ENCODE measurements at regions not wholly inside any gene's neighbourhood (a gene's known extent, or its start where the extent isn't known, plus 50 kb on each side); places are given as distances from the start of the nearest gene placed in this dataset.
"Not testable (repeated sequence)": the region's sequence is repeated elsewhere in the genome, so short reads cannot be mapped to it uniquely, and the experiment has no call there.

DNA sequence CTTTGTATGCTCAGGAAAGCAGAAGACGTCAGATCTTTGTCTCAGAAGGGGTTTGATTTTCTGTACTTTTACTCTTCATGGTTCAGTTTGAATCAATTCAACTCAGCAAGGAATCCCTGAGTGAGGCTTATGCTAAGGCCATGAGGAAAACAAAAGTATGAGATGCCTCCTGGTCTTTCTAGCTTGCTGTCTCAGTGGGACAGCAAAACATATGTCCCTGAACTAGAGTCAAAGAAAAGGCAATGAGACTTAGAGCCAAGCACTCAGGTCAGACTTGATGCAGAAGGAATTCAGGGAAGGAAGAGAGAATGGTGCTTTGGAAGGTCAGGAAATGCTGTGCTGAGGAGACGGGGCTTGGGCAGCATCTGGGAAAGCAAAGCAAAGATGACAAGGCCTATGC, 236.2 kb upstream of the SFRP2 start:
- Mint-ChIP-seq H3K9me3 (ENCODE audit: unreplicated experiment) (no peaks in the 10 kb centered on the region), H3K36me3 (ENCODE audit: unreplicated experiment) (no peaks in the 10 kb centered on the region), H3K4me3 (ENCODE audit: unreplicated experiment) (no peak overlapping the region), H3K27me3 (ENCODE audit: unreplicated experiment) (no peaks in the 10 kb centered on the region), H3K4me1 (ENCODE audit: low read depth, unreplicated experiment) (no peaks in the 10 kb centered on the region), H3K27ac (ENCODE audit: unreplicated experiment) (no peak overlapping the region)
- TF ChIP-seq, protein P1, sequence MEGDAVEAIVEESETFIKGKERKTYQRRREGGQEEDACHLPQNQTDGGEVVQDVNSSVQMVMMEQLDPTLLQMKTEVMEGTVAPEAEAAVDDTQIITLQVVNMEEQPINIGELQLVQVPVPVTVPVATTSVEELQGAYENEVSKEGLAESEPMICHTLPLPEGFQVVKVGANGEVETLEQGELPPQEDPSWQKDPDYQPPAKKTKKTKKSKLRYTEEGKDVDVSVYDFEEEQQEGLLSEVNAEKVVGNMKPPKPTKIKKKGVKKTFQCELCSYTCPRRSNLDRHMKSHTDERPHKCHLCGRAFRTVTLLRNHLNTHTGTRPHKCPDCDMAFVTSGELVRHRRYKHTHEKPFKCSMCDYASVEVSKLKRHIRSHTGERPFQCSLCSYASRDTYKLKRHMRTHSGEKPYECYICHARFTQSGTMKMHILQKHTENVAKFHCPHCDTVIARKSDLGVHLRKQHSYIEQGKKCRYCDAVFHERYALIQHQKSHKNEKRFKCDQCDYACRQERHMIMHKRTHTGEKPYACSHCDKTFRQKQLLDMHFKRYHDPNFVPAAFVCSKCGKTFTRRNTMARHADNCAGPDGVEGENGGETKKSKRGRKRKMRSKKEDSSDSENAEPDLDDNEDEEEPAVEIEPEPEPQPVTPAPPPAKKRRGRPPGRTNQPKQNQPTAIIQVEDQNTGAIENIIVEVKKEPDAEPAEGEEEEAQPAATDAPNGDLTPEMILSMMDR (IDR thresholded peaks at IDR 0.05; ENCODE audit: partially characterized antibody, unreplicated experiment) = no peak
- no peak for DNase-seq

DNA sequence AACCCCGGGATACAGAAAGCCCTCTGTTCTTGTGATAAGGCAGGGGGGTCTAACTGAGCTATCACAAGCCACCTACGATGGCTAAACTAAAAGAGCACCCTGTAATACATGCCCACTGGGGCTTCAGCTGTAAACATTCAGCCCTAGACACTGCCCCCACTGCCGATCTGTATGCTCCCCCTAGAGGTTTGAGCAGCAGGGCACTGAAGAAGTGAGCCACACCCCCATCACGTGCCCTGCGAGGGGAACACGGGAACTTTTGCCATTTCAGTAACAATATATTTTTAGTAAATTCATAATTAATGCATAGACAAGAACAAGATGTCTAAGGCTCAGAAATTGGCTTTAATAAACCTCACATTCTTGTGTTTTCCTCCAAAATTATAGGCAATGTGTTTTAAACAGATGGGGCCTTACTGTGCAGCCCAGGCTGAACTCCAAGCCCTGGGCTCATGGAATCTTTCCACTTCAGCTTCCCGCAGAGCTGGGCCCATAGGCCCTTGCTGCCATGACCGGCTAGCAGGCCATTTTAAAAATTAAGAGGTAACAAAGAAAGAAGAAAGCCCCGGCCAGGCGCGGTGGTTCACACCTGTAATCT, 235.3 kb upstream of the SFRP2 start:
- no peaks in the 10 kb centered on the region for H3K27me3 Mint-ChIP-seq (ENCODE audit: unreplicated experiment)
- no peaks in the 10 kb centered on the region for H3K4me1 Mint-ChIP-seq (ENCODE audit: low read depth, unreplicated experiment)
- TF ChIP-seq, protein P1 (IDR thresholded peaks at IDR 0.05; ENCODE audit: partially characterized antibody, unreplicated experiment) = no peak
- no peak overlapping the region for H3K4me3 Mint-ChIP-seq (ENCODE audit: unreplicated experiment)
- H3K36me3 Mint-ChIP-seq (ENCODE audit: unreplicated experiment) = no peaks in the 10 kb centered on the region
- no peaks in the 10 kb centered on the region for H3K9me3 Mint-ChIP-seq (ENCODE audit: unreplicated experiment)
- H3K27ac Mint-ChIP-seq (ENCODE audit: unreplicated experiment) = no peak overlapping the region
- DNase-seq = no peak

DNA sequence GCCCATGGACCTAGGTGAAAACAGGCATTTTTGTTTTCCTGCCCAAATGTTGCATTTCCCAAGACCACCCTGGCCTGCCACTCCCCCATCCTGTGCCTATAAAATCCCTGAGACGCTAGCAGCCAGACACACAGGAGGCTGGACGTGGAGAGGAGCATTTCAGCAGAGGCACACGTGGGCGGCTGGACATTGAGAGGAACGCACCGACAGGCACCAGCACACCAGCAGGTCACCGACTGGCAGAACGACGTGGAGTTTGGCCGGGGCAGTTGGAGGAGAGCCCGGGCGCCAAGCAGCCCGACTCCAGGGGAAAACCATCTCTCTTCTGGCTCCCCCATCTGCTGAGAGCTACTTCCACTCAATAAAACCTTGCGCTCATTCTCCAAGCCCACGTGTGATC, 234.8 kb upstream of the SFRP2 start:
- not testable (repeated sequence) for H3K27me3 Mint-ChIP-seq (ENCODE audit: unreplicated experiment); H3K4me3 Mint-ChIP-seq (ENCODE audit: unreplicated experiment); H3K36me3 Mint-ChIP-seq (ENCODE audit: unreplicated experiment); H3K4me1 Mint-ChIP-seq (ENCODE audit: low read depth, unreplicated experiment); H3K9me3 Mint-ChIP-seq (ENCODE audit: unreplicated experiment); DNase-seq
- H3K27ac Mint-ChIP-seq (ENCODE audit: unreplicated experiment) = peak overlapping the region; percentile 17

DNA sequence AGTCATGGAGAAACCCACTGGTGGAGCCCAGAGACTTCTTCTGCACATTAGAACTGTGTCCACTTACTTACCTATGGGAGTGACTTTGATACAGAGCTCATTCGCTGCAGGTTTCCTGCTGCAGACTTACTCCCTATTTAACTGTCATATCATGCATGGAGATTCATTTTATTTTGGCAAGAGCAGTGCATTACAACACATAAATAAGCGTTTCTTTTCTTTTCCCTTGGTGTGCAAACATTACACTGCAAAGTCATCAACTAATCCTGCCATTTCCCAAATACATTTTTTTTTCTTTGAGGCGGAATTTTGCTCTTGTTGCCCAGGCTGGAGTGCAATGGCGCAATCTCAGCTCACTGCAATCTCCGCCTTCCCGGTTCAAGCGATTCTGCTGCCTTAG, 230.9 kb upstream of the SFRP2 start:
- no peak for DNase-seq
- Mint-ChIP-seq H3K36me3 (ENCODE audit: unreplicated experiment) (no peaks in the 10 kb centered on the region), H3K27me3 (ENCODE audit: unreplicated experiment) (no peaks in the 10 kb centered on the region), H3K9me3 (ENCODE audit: unreplicated experiment) (no peaks in the 10 kb centered on the region), H3K4me1 (ENCODE audit: low read depth, unreplicated experiment) (no peaks in the 10 kb centered on the region), H3K4me3 (ENCODE audit: unreplicated experiment) (no peak overlapping the region), H3K27ac (ENCODE audit: unreplicated experiment) (no peak overlapping the region)
- TF ChIP-seq, protein P1 (IDR thresholded peaks at IDR 0.05; ENCODE audit: partially characterized antibody, unreplicated experiment) = no peak

DNA sequence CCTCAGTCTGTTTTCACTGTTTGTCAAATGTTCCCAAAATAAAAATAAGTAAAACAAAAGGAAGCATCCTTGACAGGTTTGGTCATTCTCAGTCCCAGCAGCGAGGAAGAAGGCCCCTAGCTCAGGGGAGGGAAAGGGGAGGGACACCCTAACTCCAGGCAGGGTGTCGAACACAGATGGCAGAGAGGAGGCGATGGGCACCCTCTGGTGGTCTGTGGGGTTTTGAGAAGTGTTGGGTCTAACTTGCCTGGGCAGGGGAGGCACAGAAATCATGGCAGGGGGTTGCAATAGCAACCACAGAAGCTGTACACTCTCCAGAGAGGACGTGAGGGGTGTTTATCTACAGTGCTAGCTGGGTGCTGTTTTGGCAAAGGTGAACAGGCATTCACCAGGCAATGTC, 229.8 kb upstream of the SFRP2 start:
- Mint-ChIP-seq H3K4me1 (ENCODE audit: low read depth, unreplicated experiment) (peaks cover 4% of the 10 kb centered on the region), H3K4me3 (ENCODE audit: unreplicated experiment) (no peak overlapping the region), H3K27ac (ENCODE audit: unreplicated experiment) (no peak overlapping the region), H3K9me3 (ENCODE audit: unreplicated experiment) (no peaks in the 10 kb centered on the region), H3K27me3 (ENCODE audit: unreplicated experiment) (no peaks in the 10 kb centered on the region), H3K36me3 (ENCODE audit: unreplicated experiment) (no peaks in the 10 kb centered on the region)
- TF ChIP-seq, protein P1 (IDR thresholded peaks at IDR 0.05; ENCODE audit: partially characterized antibody, unreplicated experiment) = no peak
- DNase-seq = no peak
